Loucy (cell line): ENCODE measurements at regions not wholly inside any gene's neighbourhood (a gene's known extent, or its start where the extent isn't known, plus 50 kb on each side); places are given as distances from the start of the nearest gene placed in this dataset.

ENCODE experiments used
- CTCF ChIP-seq: fragments of 200-600 bp; sonication (generic); conservative IDR thresholded peaks from 2 replicates; pipeline ENCODE4 v1.5.1; 2014; ENCODE audit warnings: mild to moderate bottlenecking, antibody characterized with exemption, low read length
- EZH2phosphoT487 ChIP-seq: fragments of 200-600 bp; IDR thresholded peaks from 2 replicates; pipeline ENCODE4 v1.6.1; 2018; ENCODE audit warnings: antibody characterized with exemption, mild to moderate bottlenecking, moderate library complexity, borderline replicate concordance

- TF ChIP-seq EZH2phosphoT487 (no peak), CTCF (no peak)
Observed at GRCh38 chr10:20948686-20949327, 51.7 kb upstream of the NEBL start.
